H1 (cell line): ENCODE measurements at regions not wholly inside any gene's neighbourhood (a gene's known extent, or its start where the extent isn't known, plus 50 kb on each side); places are given as distances from the start of the nearest gene placed in this dataset.

Source experiments
- CTCF ChIA-PET: fragments of 300-600 bp; sonication (Branson Sonifier 250); formaldehyde crosslinking; loops from one replicate; lab custom pipeline; 2021; ENCODE audit not compliant: partially characterized antibody; lab: Charles Lee
- POLR2A ChIA-PET: fragments of 300-600 bp; sonication (Branson Sonifier 250); formaldehyde crosslinking; loops from one replicate; lab custom pipeline; 2021; ENCODE audit warnings: inconsistent platforms; ENCODE audit not compliant: partially characterized antibody; lab: Charles Lee
- DNase-seq, 2 experiments: peaks; one replicate each; pipeline versions ENCODE4 v3.0.0 to v3.0.0-alpha.2; 2010 to 2022; ENCODE audit warnings: low spot score in 2 of 2, low read depth in 1 of 2, mixed read lengths in 1 of 2
- FAIRE-seq: peaks from 2 replicates; lab custom pipeline; 2011; peaks lifted over from hg19 to GRCh38; lab: Jason Lieb, UNC
- H2AFZ ChIP-seq: 2 replicates; pipeline ENCODE4 v1.8.1; 2012; ENCODE audit warnings: low read length, inconsistent platforms
- H2AK5ac ChIP-seq: 2 replicates; pipeline ENCODE4 v1.6.1; 2013; ENCODE audit warnings: low read depth, low read length
- H2BK120ac ChIP-seq: replicated peaks from 2 replicates; pipeline ENCODE3; 2013; ENCODE audit warnings: low read depth, low read length, inconsistent platforms
- H2BK12ac ChIP-seq: 2 replicates; pipeline ENCODE4 v1.6.1; 2013; ENCODE audit warnings: low read depth, low read length
- H2BK15ac ChIP-seq: 2 replicates; pipeline ENCODE4 v1.6.1; 2013; ENCODE audit warnings: low read length
- H2BK20ac ChIP-seq: 2 replicates; pipeline ENCODE4 v1.6.1; 2013; ENCODE audit warnings: low read length
- H2BK5ac ChIP-seq: 2 replicates; pipeline ENCODE4 v1.6.1; 2013; ENCODE audit warnings: low read depth, low read length
- H3K14ac ChIP-seq: 2 replicates; pipeline ENCODE4 v1.6.1; 2013; ENCODE audit warnings: inconsistent platforms; ENCODE audit not compliant: insufficient read length
- H3K18ac ChIP-seq: 2 replicates; pipeline ENCODE4 v1.6.1; 2013; ENCODE audit warnings: low read length; ENCODE audit errors: extremely low read depth
- H3K23ac ChIP-seq: 2 replicates; pipeline ENCODE4 v1.6.1; 2013; ENCODE audit warnings: inconsistent platforms; ENCODE audit not compliant: insufficient read length
- H3K23me2 ChIP-seq: 2 replicates; pipeline ENCODE4 v1.6.1; 2013; ENCODE audit warnings: low read depth, low read length
- H3K27ac ChIP-seq: 2 replicates; pipeline ENCODE4 v1.6.1; 2011; ENCODE audit warnings: low read depth, low read length, inconsistent platforms
- H3K27me3 ChIP-seq, 4 experiments: replicated peaks in 1 of 4; 1 replicate in 1 of 4; 2 replicates in 3 of 4; pipeline versions ENCODE4 v1.6.1 to v1.8.1; 2011 to 2013; ENCODE audit warnings: low read length in 3 of 4, mild to moderate bottlenecking in 3 of 4, inconsistent platforms in 2 of 4, mixed read lengths in 2 of 4, moderate library complexity in 1 of 4; ENCODE audit not compliant: control insufficient read depth in 3 of 4, insufficient read depth in 3 of 4; ENCODE audit errors: extremely low read depth in 1 of 4
- H3K36me3 ChIP-seq, 4 experiments: 2 replicates each; pipeline versions ENCODE4 v1.6.1 to v1.8.1; 2011 to 2013; ENCODE audit warnings: mild to moderate bottlenecking in 4 of 4, low read length in 3 of 4, moderate library complexity in 2 of 4, control low read depth in 1 of 4, inconsistent platforms in 1 of 4; ENCODE audit not compliant: insufficient read depth in 4 of 4, control insufficient read depth in 2 of 4
- H3K4ac ChIP-seq: replicated peaks from 2 replicates; pipeline ENCODE3; 2013; ENCODE audit warnings: low read length, low read depth, mixed read lengths, inconsistent platforms; ENCODE audit not compliant: insufficient read length
- H3K4me1 ChIP-seq, 4 experiments: replicated peaks in 1 of 4; 1 replicate in 1 of 4; 2 replicates in 3 of 4; pipeline versions ENCODE4 v1.6.1 to v1.8.1; 2011 to 2013; ENCODE audit warnings: low read length in 3 of 4, inconsistent platforms in 2 of 4, mixed read lengths in 1 of 4; ENCODE audit not compliant: insufficient read depth in 4 of 4, control insufficient read depth in 3 of 4
- H3K4me2 ChIP-seq, 2 experiments: 2 replicates each; pipeline versions ENCODE4 v1.6.1 to v1.8.1; 2011 to 2013; ENCODE audit warnings: low read depth in 2 of 2, low read length in 2 of 2, control low read depth in 1 of 2, inconsistent platforms in 1 of 2, mild to moderate bottlenecking in 1 of 2; ENCODE audit not compliant: insufficient read depth in 1 of 2
- H3K4me3 ChIP-seq, 4 experiments: fragments of 200-600, 300-600 bp in 1 of 4; sonication (generic), shearing (Covaris generic), sonication (Bioruptor Twin) in 1 of 4; 2 replicates each; pipeline versions ENCODE4 v1.5.1 to v1.8.1; 2011 to 2016; ENCODE audit warnings: low read length in 4 of 4, low read depth in 3 of 4, control low read depth in 2 of 4, inconsistent platforms in 2 of 4, mild to moderate bottlenecking in 2 of 4, mixed read lengths in 1 of 4, moderate library complexity in 1 of 4; ENCODE audit not compliant: insufficient read depth in 2 of 4; ENCODE audit errors: extremely low read depth in 1 of 4
- H3K56ac ChIP-seq: replicated peaks from 2 replicates; pipeline ENCODE3; 2013; ENCODE audit warnings: low read depth, mild to moderate bottlenecking, mixed read lengths, low read length, inconsistent platforms; ENCODE audit not compliant: insufficient read length
- H3K79me1 ChIP-seq: 2 replicates; pipeline ENCODE4 v1.6.1; 2013; ENCODE audit warnings: low read depth, low read length, control low read depth
- H3K79me2 ChIP-seq, 2 experiments: 2 replicates each; pipeline versions ENCODE4 v1.6.1 to v1.8.1; 2012 to 2013; ENCODE audit warnings: low read length in 2 of 2, mild to moderate bottlenecking in 2 of 2, inconsistent platforms in 1 of 2; ENCODE audit not compliant: insufficient read depth in 2 of 2, control insufficient read depth in 1 of 2
- H3K9ac ChIP-seq, 4 experiments: replicated peaks in 1 of 4; 1 replicate in 1 of 4; 2 replicates in 3 of 4; pipeline versions ENCODE4 v1.6.1 to v1.8.1; 2011 to 2013; ENCODE audit warnings: low read depth in 3 of 4, low read length in 3 of 4, control low read depth in 2 of 4, mild to moderate bottlenecking in 2 of 4, moderate library complexity in 2 of 4, inconsistent platforms in 1 of 4; ENCODE audit errors: extremely low read depth in 1 of 4
- H3K9me3 ChIP-seq, 2 experiments: 2 replicates each; pipeline versions ENCODE4 v1.6.1 to v1.8.1; 2012 to 2013; ENCODE audit warnings: mild to moderate bottlenecking in 2 of 2, moderate library complexity in 2 of 2, control low read depth in 1 of 2, inconsistent platforms in 1 of 2, low read depth in 1 of 2, low read length in 1 of 2, mixed read lengths in 1 of 2; ENCODE audit not compliant: insufficient read depth in 2 of 2
- H4K20me1 ChIP-seq, 2 experiments: replicated peaks in 1 of 2; 2 replicates each; pipeline versions ENCODE3 to v1.8.1; 2011 to 2013; ENCODE audit warnings: inconsistent platforms in 2 of 2, low read length in 2 of 2, mild to moderate bottlenecking in 1 of 2; ENCODE audit not compliant: insufficient read depth in 2 of 2, control insufficient read depth in 1 of 2
- H4K5ac ChIP-seq: 2 replicates; pipeline ENCODE4 v1.6.1; 2013; ENCODE audit warnings: low read length, low read depth, mixed read lengths, inconsistent platforms; ENCODE audit not compliant: insufficient read length
- H4K8ac ChIP-seq: 2 replicates; pipeline ENCODE4 v1.8.0; 2013; ENCODE audit warnings: mild to moderate bottlenecking, moderate library complexity, low read length, inconsistent platforms; ENCODE audit not compliant: insufficient read depth; ENCODE audit errors: extremely low read depth
- H4K91ac ChIP-seq: replicated peaks from 2 replicates; pipeline ENCODE3; 2013; ENCODE audit warnings: low read length, mixed read lengths, inconsistent platforms; ENCODE audit not compliant: insufficient read length
- CHD2 ChIP-seq: IDR thresholded peaks from 2 replicates; pipeline ENCODE4 v1.6.1; 2012; ENCODE audit warnings: low read length, improper control_type of control experiment
- EZH2 ChIP-seq: fragments of 200-600 bp; sonication (generic); IDR thresholded peaks from 2 replicates; pipeline ENCODE4 v1.7.1; 2012; ENCODE audit warnings: low read depth, mild to moderate bottlenecking, moderate library complexity, low read length, inconsistent platforms; ENCODE audit not compliant: severe bottlenecking
- GTF2F1 ChIP-seq: IDR thresholded peaks from 2 replicates; pipeline ENCODE4 v1.6.1; 2012; ENCODE audit warnings: low read depth, low read length, improper control_type of control experiment, borderline replicate concordance
- HDAC2 ChIP-seq, 2 experiments: fragments of 300-600 bp in 1 of 2; sonication (generic) in 1 of 2; IDR thresholded peaks; 2 replicates each; pipeline ENCODE4 v1.6.1; 2011 to 2012; ENCODE audit warnings: low read depth in 2 of 2, low read length in 2 of 2, mild to moderate bottlenecking in 2 of 2, moderate library complexity in 2 of 2, borderline replicate concordance in 1 of 2, inconsistent platforms in 1 of 2
- PHF8 ChIP-seq: fragments of 200-600 bp; sonication (generic); conservative IDR thresholded peaks from 2 replicates; pipeline ENCODE4 v1.7.1; 2012; ENCODE audit warnings: low read depth, mild to moderate bottlenecking, inconsistent platforms, low read length, moderate library complexity
- TCF12 ChIP-seq: IDR thresholded peaks from 2 replicates; pipeline ENCODE4 v1.6.1; 2011; ENCODE audit warnings: low read depth, mild to moderate bottlenecking, low read length
- TEAD4 ChIP-seq: IDR thresholded peaks from 2 replicates; pipeline ENCODE4 v1.6.1; 2012; ENCODE audit warnings: low read depth, low read length, inconsistent platforms, mixed read lengths
- ZNF274 ChIP-seq: IDR thresholded peaks from 2 replicates; pipeline ENCODE4 v1.7.0; 2012; ENCODE audit warnings: low read length, borderline replicate concordance; ENCODE audit errors: extremely low read depth
- WGBS, 2 experiments: shearing (Covaris generic) in 1 of 2; methylation state at CpG; one replicate each; pipeline versions ENCODE4 v1.1.6 to v1.1.7; 2013 to 2015; ENCODE audit warnings: low lambda C conversion rate in 2 of 2, mixed read lengths in 2 of 2, inconsistent platforms in 1 of 2, low coverage in 1 of 2, missing lambda C conversion rate in 1 of 2; ENCODE audit not compliant: insufficient replicate concordance in 2 of 2, insufficient coverage in 1 of 2, insufficient read length in 1 of 2; ENCODE audit errors: extremely low coverage in 1 of 2, missing lambda C conversion rate in 1 of 2; 5-methylcytosine and 5-hydroxymethylcytosine counted together

DNA sequence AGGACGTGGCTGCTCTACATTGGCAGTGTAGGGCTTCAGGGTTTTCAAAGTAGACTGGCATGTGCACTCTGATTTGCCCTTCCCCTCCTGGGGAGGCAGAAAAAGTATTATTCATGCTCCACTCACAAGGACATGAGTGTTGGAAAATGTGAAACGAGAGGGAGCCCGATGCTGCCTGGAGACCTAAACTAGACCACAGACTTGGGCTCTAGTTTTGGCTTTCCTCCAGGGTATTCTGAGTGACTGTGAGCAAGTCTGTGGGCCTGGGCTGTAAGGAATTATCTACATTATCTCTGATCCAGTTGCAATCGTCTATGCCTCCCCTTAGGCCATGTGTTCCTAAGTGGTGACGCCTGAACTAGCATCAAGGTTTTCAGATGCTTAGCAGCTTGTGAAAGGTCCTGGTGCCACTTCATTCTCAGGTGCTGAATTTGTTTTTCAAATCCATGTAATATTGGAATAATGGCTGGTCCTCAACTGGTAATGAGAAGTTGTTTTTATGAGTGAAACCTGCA, 55.0 kb downstream of the MRPL57 start:
- FAIRE-seq (no peak), DNase-seq (no peak)
- Histone ChIP-seq H4K91ac (no peak overlapping the region), H3K9ac (no peak overlapping the region), H3K23ac (no peak overlapping the region), H4K20me1 (peaks cover 0 to 2% of the 10 kb centered on the region in 2 experiments), H2AFZ (no peak overlapping the region), H3K4me1 (no peaks in the 10 kb centered on the region), H3K18ac (no peak overlapping the region), H3K4me2 (no peak overlapping the region), H2AK5ac (no peak overlapping the region), H2BK120ac (no peak overlapping the region), H3K4ac (no peak overlapping the region), H4K8ac (no peak overlapping the region), H3K56ac (no peak overlapping the region), H3K36me3 (no peaks in the 10 kb centered on the region), H3K27me3 (no peaks in the 10 kb centered on the region), H2BK12ac (no peak overlapping the region), H3K4me3 (no peak overlapping the region), H3K23me2 (peaks cover 3% of the 10 kb centered on the region; the same call in 1 of the 2 replicates), H2BK5ac (no peak overlapping the region), H3K14ac (no peak overlapping the region), H2BK20ac (no peak overlapping the region), H3K79me1 (no peaks in the 10 kb centered on the region), H2BK15ac (no peak overlapping the region), H3K9me3 (no peaks in the 10 kb centered on the region), H3K79me2 (no peaks in the 10 kb centered on the region), H3K27ac (no peak overlapping the region), H4K5ac (no peak overlapping the region)
- WGBS, 2 experiments, result 88% methylated on average over 5 of the region's 5 CpGs; no CpG with 5 or more reads in 1 of the 2 experiments
- TF ChIP-seq GTF2F1, result no peak
- TF ChIP-seq CHD2, result no peak
- no peak for TF ChIP-seq EZH2
- TF ChIP-seq ZNF274, result no peak
- no peak for TF ChIP-seq TCF12
- TF ChIP-seq PHF8, result no peak
- TF ChIP-seq TEAD4, result no peak
- no peak for TF ChIP-seq HDAC2 (IDR thresholded peaks at IDR 0.05; ENCODE audit: borderline replicate concordance in 1 of 2, low read depth in 2 of 2, low read length in 2 of 2)
- ChIA-PET CTCF (interaction anchor here (0.6 kb wide), 1 partner anchor 245 kb away, joined by 3 read pairs; no protein-coding TSS in a partner anchor), POLR2A (no interaction called here)
